Raji (cell line): ENCODE measurements at regions not wholly inside any gene's neighbourhood (a gene's known extent, or its start where the extent isn't known, plus 50 kb on each side); places are given as distances from the start of the nearest gene placed in this dataset.

ENCODE experiments used
- POLR2A ChIP-seq: IDR thresholded peaks from 2 replicates; pipeline ENCODE4 v1.6.1; 2011; ENCODE audit warnings: low read depth, low read length, control low read depth; ENCODE audit not compliant: insufficient read depth

- TF ChIP-seq POLR2A, result no peak
Measured at GRCh38 chr5:158286827-158287226, 427.9 kb upstream of the CLINT1 start.

DNA sequence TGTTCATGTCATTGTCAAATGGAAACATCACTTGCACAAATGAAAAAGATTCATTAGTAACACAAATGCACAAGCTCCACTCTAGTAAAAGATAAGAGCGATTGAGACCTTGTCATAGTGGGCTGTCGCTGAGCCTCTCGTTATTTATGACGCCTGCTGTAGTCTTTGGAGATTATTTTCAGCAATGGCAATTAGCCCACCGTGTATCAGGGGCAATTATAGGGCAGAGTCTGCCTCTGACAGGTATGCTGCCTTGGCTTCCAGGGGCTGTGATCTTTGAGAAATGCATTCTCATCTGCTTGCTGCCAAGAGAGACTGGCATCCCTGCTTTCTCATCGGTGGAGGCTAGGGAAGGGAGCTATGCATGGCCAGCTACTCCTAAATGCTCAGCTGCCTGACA, 426.8 kb upstream of the CLINT1 start:
- TF ChIP-seq POLR2A, result no peak

GRCh38 chr5:158284242-158284641, 425.3 kb upstream of the CLINT1 start:
- TF ChIP-seq POLR2A, result no peak

DNA sequence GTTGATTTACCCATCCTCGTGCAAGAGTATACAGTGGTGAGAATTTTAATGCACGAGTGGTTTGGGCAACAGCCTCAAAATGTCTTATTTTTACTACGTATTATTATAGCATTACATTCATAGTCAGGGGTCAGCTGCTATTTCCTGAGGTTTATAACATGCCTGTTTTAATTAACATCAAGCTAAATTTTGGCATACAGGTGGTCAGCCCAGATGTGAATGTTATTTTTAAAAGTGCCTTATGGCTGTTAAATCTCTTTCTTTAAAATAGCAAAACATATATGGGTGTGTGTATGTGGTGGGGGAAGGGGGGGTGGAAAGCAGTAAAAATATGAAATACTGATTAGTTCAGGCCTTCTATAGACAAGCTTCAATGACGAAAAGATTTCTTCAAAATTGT, 424.5 kb upstream of the CLINT1 start:
- no peak for TF ChIP-seq POLR2A

- TF ChIP-seq POLR2A, result no peak
Measured at GRCh38 chr5:158278216-158278925, 419.4 kb upstream of the CLINT1 start.

- TF ChIP-seq POLR2A, result no peak
Measured at GRCh38 chr5:158277276-158277675, 418.3 kb upstream of the CLINT1 start.

- no peak for TF ChIP-seq POLR2A
Measured at GRCh38 chr5:158276692-158277091, 417.7 kb upstream of the CLINT1 start.

GRCh38 chr5:158275511-158275910, 416.6 kb upstream of the CLINT1 start:
- TF ChIP-seq POLR2A, result no peak

DNA sequence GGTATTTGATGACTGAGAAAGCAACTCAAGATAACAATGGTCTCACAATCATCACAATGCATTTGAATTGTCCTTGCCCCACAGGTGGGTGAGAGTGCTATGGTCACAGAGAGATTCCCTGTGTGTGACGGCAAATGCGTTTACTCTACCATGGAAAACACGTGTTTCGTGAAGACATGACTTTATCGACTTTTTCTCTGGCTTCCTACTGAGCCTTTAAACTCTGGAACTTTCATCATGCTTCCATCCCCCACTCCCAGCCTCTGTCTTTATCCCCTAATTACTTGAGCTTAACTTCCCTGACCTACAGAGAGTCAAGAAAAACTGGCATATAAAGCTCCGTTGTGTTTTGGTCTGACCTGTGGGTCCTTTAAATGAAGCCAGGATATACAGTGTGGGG, 414.1 kb upstream of the CLINT1 start:
- TF ChIP-seq POLR2A, result no peak

DNA sequence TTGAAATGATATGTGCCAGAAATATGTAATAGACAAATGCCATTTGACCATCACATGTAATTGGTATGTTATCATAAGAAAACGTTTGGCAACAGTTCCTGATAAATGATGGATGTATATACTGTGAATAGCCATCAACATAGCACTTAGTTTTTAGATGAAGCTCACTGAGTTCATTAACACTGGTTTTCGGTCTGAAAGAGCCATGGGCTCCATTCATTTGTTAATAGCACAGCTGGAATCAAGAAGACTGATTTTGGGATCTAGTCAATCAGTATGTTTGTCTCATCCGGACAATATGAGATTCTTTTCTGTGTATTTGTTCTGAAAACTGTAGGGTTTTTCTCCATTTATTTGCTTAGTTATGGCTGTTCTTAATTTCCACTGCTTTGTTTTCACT, 413.5 kb upstream of the CLINT1 start:
- TF ChIP-seq POLR2A, result no peak

DNA sequence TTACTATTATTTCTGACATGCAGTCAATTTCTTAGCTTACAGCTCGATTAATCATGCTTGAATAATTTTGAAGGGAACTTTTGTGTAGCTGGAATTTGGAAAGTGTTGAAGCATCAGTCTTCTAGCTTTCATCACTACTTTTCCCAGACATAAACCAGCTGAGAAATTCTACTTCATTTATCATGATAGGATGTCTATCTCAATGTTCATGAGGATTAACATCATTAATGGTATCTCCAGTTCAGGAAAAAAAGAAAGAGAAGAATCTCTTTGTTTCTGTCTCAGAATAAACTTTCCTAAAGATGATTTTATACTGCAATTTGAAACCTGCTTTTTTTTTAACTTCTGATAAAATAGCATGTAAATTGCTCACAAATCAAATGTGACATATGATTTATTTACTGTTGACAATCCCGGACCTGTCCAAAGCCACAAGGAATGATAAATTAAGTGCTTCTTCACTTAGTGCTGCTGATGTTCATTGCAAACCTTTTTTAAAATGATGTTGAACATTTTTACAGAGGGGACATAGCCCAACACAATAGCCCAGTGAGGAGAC, 412.1 kb upstream of the CLINT1 start:
- no peak for TF ChIP-seq POLR2A

DNA sequence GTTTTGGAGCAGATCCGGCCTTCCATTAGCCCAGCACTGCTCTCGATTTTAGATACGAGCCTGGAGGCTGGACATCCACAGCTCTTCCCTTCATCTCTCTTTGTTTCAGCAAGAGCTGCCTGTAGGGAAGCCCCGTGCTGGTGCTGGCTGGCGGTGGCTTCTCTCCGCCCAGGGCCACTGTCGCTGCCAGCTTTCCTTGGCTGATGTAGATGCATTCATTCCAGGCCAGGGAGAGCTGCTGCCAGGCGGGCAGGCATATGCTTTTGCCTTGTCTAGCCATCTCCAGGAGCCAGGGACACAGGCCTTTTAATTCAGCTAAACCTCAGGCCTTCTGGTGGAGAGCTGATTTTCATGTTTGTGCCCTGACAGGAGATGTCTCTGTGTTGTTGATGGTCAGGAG, 409.3 kb upstream of the CLINT1 start:
- TF ChIP-seq POLR2A, result no peak

GRCh38 chr5:158267228-158267627, 408.3 kb upstream of the CLINT1 start:
- TF ChIP-seq POLR2A, result no peak

GRCh38 chr5:158265931-158266700, 407.2 kb upstream of the CLINT1 start:
- no peak for TF ChIP-seq POLR2A

- TF ChIP-seq POLR2A, result no peak
Measured at GRCh38 chr5:158265346-158265745, 406.4 kb upstream of the CLINT1 start.

- TF ChIP-seq POLR2A, result no peak
Measured at GRCh38 chr5:158264264-158264663, 405.3 kb upstream of the CLINT1 start.
